HG03342 (cell line): ENCODE measurements at regions not wholly inside any gene's neighbourhood (a gene's known extent, or its start where the extent isn't known, plus 50 kb on each side); places are given as distances from the start of the nearest gene placed in this dataset.

Experiments used
- ATAC-seq: cut with Tn5 transposase; IDR thresholded peaks from one replicate; pipeline ENCODE4 v1.9.1; 2021; ENCODE audit warnings: mild to moderate bottlenecking, moderate library complexity; ENCODE audit not compliant: unreplicated experiment

GRCh38 chr7:47149208-47149839, 432.6 kb downstream of the TNS3 start:
- peak; percentile 73 for ATAC-seq

GRCh38 chr7:47148536-47149207, 433.2 kb downstream of the TNS3 start:
- ATAC-seq = no peak

GRCh38 chr7:47147213-47147631, 434.7 kb downstream of the TNS3 start:
- no peak for ATAC-seq

- no peak for ATAC-seq
Observed at GRCh38 chr7:47145982-47146381, 435.9 kb downstream of the TNS3 start.

GRCh38 chr7:47145186-47145725, 436.7 kb downstream of the TNS3 start:
- no peak for ATAC-seq

GRCh38 chr7:47143339-47143738, 438.6 kb downstream of the TNS3 start:
- ATAC-seq = no peak

GRCh38 chr7:47142867-47143175, 439.1 kb downstream of the TNS3 start:
- no peak for ATAC-seq

GRCh38 chr7:47142169-47142866, 439.6 kb downstream of the TNS3 start:
- no peak for ATAC-seq

GRCh38 chr7:47132471-47132870, 449.4 kb downstream of the TNS3 start:
- ATAC-seq = no peak

- no peak for ATAC-seq
Observed at GRCh38 chr7:47128700-47129099, 453.2 kb downstream of the TNS3 start.

GRCh38 chr7:47125529-47125928, 456.4 kb downstream of the TNS3 start:
- no peak for ATAC-seq

- ATAC-seq = no peak
Observed at GRCh38 chr7:47119261-47119865, 462.5 kb downstream of the TNS3 start.

GRCh38 chr7:47104206-47104549, 477.7 kb downstream of the TNS3 start:
- ATAC-seq = no peak

GRCh38 chr7:47103498-47104205, 478.3 kb downstream of the TNS3 start:
- no peak for ATAC-seq

- no peak for ATAC-seq
Observed at GRCh38 chr7:47102331-47102841, 479.5 kb downstream of the TNS3 start.

- no peak for ATAC-seq
Observed at GRCh38 chr7:47100817-47101435, 481.0 kb downstream of the TNS3 start.

- ATAC-seq = no peak
Observed at GRCh38 chr7:47100148-47100816, 481.6 kb downstream of the TNS3 start.

GRCh38 chr7:47097431-47097830, 484.5 kb downstream of the TNS3 start:
- ATAC-seq = no peak

- no peak for ATAC-seq
Observed at GRCh38 chr7:47095946-47096345, 486.0 kb downstream of the TNS3 start.

GRCh38 chr7:47094462-47094861, 487.4 kb downstream of the TNS3 start:
- ATAC-seq = no peak
